Loucy (cell line): ENCODE measurements at regions not wholly inside any gene's neighbourhood (a gene's known extent, or its start where the extent isn't known, plus 50 kb on each side); places are given as distances from the start of the nearest gene placed in this dataset.

Source experiments
- EZH2phosphoT487 ChIP-seq: fragments of 200-600 bp; IDR thresholded peaks from 2 replicates; pipeline ENCODE4 v1.6.1; 2018; ENCODE audit warnings: antibody characterized with exemption, mild to moderate bottlenecking, moderate library complexity, borderline replicate concordance
- TF ChIP-seq, protein P1 (sequence below): fragments of 200-600 bp; sonication (generic); conservative IDR thresholded peaks from 2 replicates; pipeline ENCODE4 v1.5.1; 2014; ENCODE audit warnings: mild to moderate bottlenecking, antibody characterized with exemption, low read length

DNA sequence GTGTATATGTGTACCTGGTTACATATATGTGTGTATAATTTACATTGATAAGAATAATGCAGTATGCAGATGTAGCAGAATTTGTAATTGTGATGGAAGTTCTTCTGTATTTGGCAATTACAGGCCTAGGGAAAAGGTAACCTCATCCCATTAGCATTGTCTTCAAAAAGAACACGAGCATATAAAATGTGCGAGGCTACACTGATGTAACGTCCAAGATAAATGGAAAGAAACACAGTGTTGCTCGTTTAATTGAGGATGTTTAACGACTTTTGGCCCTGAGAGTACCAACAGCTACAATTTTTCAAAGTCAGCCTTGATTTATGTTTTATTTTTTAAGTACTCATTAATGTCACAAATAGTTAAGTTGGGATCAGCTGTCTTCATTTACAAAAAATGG lies 703.5 kb upstream of the RBFOX1 start:
- TF ChIP-seq, protein P1, sequence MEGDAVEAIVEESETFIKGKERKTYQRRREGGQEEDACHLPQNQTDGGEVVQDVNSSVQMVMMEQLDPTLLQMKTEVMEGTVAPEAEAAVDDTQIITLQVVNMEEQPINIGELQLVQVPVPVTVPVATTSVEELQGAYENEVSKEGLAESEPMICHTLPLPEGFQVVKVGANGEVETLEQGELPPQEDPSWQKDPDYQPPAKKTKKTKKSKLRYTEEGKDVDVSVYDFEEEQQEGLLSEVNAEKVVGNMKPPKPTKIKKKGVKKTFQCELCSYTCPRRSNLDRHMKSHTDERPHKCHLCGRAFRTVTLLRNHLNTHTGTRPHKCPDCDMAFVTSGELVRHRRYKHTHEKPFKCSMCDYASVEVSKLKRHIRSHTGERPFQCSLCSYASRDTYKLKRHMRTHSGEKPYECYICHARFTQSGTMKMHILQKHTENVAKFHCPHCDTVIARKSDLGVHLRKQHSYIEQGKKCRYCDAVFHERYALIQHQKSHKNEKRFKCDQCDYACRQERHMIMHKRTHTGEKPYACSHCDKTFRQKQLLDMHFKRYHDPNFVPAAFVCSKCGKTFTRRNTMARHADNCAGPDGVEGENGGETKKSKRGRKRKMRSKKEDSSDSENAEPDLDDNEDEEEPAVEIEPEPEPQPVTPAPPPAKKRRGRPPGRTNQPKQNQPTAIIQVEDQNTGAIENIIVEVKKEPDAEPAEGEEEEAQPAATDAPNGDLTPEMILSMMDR = no peak
- no peak for TF ChIP-seq EZH2phosphoT487
